Muscle layer of colon (tissue), 2 donors: ENCODE measurements at regions not wholly inside any gene's neighbourhood (a gene's known extent, or its start where the extent isn't known, plus 50 kb on each side); places are given as distances from the start of the nearest gene placed in this dataset.

Experiments used
- H3K27ac ChIP-seq: one replicate; pipeline ENCODE4 v1.7.0; 2013; ENCODE audit warnings: low read depth, mild to moderate bottlenecking, low read length, moderate library complexity
- H3K27me3 ChIP-seq, 2 donors: one replicate each; pipeline ENCODE4 v1.7.0; 2013; ENCODE audit warnings: low read length in 2 of 2, mild to moderate bottlenecking in 2 of 2; ENCODE audit not compliant: insufficient read depth in 2 of 2, control insufficient read depth in 1 of 2
- H3K36me3 ChIP-seq: one replicate; pipeline ENCODE4 v1.7.0; 2013; ENCODE audit warnings: mild to moderate bottlenecking, low read length; ENCODE audit not compliant: insufficient read depth
- H3K4me1 ChIP-seq: one replicate; pipeline ENCODE4 v1.7.0; 2013; ENCODE audit warnings: mild to moderate bottlenecking, low read length; ENCODE audit not compliant: insufficient read depth
- H3K4me3 ChIP-seq, 2 donors: one replicate each; pipeline ENCODE4 v1.7.0; 2013; ENCODE audit warnings: low read length in 2 of 2, low read depth in 1 of 2, mild to moderate bottlenecking in 1 of 2, moderate library complexity in 1 of 2
- H3K9ac ChIP-seq: one replicate; pipeline ENCODE4 v1.7.0; 2013; ENCODE audit warnings: low read length
- H3K9me3 ChIP-seq: one replicate; pipeline ENCODE4 v1.7.0; 2013; ENCODE audit warnings: mild to moderate bottlenecking, low read length
- donor health status: abdominal sarcoma.
- donor health status: Adenocarcinoma of cecum.

DNA sequence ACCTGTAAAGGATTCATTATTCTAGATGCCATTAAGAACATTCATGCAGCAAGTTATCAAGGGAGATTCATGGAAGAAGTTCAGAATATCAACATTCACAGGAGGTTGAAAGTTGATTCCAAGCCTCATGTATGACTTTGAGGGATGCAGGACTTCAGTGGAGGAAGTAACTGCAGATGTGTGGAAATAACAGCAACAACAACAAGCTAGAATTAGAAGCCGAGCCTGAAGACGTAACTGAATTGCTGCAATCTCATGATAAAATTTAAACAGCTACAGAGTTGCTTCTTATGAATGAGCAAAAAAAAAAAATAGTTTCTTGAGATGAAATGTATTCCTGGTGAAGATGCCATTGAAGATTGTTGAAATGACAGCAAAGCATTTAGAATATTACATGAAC is 73.3 kb upstream of the NXT1 start:
- Histone ChIP-seq H3K36me3 (no peaks in the 10 kb centered on the region), H3K9ac (no peak overlapping the region), H3K4me3 (no peak overlapping the region), H3K27ac (no peak overlapping the region), H3K4me1 (no peaks in the 10 kb centered on the region), H3K27me3 (no peaks in the 10 kb centered on the region), H3K9me3 (no peaks in the 10 kb centered on the region)

DNA sequence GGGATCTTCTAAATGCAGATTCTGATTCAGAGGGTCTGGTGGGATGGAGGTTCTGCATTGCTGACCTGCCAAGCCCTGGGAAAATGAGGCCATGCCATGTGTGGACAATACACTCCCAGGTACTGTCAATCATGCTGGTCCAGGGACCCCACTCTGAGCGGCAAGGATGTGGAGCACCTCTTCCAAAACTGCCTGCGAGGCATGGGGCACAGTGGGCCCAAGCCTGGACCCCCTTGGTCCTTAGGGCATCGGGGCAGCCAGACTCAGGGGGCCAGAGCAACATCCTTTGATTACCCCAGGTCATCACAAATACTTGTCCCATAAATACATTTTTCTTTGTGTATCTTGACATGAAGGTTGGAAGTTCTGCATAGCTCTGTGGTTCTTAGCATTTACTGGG is 76.8 kb upstream of the NXT1 start:
- H3K9ac ChIP-seq: no peak overlapping the region
- no peaks in the 10 kb centered on the region for H3K27me3 ChIP-seq
- H3K27ac ChIP-seq: no peak overlapping the region
- no peaks in the 10 kb centered on the region for H3K9me3 ChIP-seq
- H3K4me1 ChIP-seq: no peaks in the 10 kb centered on the region
- H3K36me3 ChIP-seq: no peaks in the 10 kb centered on the region
- H3K4me3 ChIP-seq: no peak overlapping the region

DNA sequence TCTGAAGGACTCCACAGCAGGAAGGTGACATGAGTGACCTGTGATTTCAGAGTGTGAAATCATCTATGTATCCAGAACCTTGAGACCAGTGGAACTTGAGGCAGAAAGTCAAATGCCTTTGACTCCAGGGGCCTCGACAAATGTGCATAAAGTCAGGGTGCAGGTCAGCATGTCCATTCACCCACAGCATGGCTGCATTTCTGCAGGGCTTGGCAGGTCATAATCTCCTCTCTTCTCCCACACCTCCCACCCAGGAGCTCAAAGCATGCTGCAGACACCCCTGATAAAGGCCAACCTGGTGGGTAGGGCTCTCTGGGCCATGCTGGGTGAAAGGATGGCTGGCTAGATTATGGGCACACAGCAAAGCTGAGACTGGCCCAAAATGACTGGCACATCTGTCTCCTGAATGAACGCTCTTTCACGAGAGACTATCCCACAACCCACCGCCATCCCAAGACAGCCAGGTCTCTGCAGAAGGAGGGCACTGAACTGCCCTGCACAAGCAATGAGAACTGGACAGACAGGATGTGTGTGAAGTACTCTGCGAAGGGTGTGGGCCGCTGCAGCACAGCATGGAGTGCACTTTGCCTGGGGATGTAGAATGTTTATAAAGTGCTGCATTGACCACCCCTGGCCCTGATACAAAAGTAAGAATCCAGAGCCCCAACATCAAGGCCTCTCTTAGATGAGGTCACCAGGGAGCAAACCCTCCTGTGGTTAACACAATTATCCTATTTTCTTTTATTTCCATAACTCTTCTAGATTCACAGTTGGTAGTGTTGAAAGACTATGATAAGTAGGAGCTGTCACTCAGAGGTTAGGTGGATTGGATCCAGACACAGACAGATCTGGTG is 78.2 kb upstream of the NXT1 start:
- Histone ChIP-seq H3K27ac (no peak overlapping the region), H3K4me3 (no peak overlapping the region), H3K36me3 (no peaks in the 10 kb centered on the region), H3K27me3 (no peaks in the 10 kb centered on the region), H3K4me1 (no peaks in the 10 kb centered on the region), H3K9me3 (no peaks in the 10 kb centered on the region), H3K9ac (no peak overlapping the region)

DNA sequence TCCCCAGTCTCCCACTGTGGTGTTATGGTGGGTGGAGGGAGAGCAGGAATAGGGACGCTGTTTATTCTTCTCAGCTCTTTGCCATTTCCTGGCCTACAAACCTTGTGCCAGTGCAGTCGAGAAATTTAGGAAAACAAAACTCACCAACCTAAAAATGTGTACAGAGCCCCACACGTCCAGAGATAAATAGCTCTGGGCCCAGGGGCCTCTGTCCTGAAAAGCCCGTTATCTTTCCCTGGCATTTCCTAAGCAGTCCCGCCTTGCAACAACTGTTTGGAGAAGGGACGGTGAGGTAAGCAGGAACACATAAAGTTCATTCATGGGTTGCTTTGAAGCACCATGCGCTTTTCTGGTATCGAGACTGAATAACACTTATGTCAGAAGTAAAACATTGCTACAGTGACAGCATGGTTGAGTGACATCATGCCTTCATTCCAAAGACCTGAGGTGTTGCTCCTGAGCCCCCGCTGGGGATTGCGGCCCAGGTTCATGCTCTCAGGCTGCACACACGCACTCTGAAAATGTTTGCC is 80.1 kb upstream of the NXT1 start:
- no peaks in the 10 kb centered on the region for H3K36me3 ChIP-seq
- no peaks in the 10 kb centered on the region for H3K9me3 ChIP-seq
- H3K4me1 ChIP-seq: no peaks in the 10 kb centered on the region
- H3K27me3 ChIP-seq: no peaks in the 10 kb centered on the region
- H3K27ac ChIP-seq: no peak overlapping the region
- H3K4me3 ChIP-seq: no peak overlapping the region
- no peak overlapping the region for H3K9ac ChIP-seq

DNA sequence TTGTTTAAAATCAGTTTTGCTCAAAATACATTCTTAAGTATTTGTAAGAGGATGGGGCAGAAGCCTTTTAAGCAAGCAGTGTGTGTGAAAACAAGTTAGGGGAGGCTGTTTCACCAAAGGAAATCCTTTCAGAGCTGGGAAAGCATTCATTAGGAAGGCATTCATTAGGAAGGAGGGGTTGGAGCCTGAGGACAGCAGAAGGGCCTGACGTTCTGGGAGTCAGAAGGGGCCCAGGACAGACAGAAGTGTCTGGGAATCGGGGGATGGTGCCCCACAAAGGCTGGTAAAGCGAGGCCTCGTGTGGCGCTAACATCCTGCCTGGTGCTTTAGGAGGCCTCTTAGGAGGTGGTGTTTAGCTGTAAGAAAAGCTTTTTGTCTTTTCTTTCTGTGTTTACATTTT is 80.6 kb upstream of the NXT1 start:
- no peaks in the 10 kb centered on the region for H3K9me3 ChIP-seq
- no peaks in the 10 kb centered on the region for H3K4me1 ChIP-seq
- H3K27ac ChIP-seq: no peak overlapping the region
- no peak overlapping the region for H3K4me3 ChIP-seq
- no peak overlapping the region for H3K9ac ChIP-seq
- H3K36me3 ChIP-seq: no peaks in the 10 kb centered on the region
- no peaks in the 10 kb centered on the region for H3K27me3 ChIP-seq

DNA sequence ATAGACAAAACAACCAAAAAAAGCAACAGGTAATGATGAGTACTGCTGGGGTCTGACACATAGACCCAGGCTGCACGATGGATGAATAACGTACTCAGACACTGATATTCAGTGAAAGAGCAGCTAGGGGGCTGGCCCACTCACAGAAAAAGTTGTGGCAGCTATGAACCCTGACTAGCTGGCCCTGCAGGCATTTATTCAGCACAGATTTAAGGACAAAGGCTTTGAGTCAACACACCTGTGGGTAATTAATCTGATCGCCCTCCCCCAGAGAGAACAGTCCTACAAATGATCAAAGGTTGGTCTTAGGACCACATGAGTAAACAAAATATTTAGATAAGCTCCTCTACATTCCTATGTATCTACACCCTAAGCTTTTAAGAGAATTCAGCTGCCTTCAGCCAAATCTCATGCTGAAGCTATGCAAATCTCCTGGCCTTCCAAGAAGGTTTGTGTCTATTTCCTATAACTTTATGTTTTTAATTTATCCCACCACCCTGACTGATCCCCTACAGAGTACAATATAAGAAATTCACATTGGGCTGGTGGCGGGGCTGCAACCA is 81.7 kb upstream of the NXT1 start:
- Histone ChIP-seq H3K27ac (no peak overlapping the region), H3K36me3 (no peaks in the 10 kb centered on the region), H3K4me1 (no peaks in the 10 kb centered on the region), H3K27me3 (no peaks in the 10 kb centered on the region), H3K9me3 (no peaks in the 10 kb centered on the region), H3K4me3 (no peak overlapping the region), H3K9ac (no peak overlapping the region)

DNA sequence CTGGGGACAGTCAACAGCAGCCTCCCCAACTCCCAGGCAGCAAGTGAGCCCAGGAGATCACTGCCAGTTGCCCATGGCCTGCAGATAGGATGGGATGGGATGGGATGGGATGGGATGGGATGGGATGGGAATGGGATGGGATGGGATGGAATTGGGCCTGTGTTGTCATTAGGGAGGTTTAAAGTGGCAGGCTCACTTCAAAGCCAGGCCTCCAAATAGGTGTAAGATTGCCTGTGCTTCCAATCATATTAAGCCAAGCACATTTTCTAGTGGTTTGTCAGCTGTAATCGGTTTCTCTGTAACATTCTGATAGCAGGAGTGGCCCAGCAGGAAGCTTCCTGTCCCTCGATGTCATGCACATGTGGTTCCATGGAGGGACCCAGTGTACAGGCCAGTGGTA is 82.7 kb upstream of the NXT1 start:
- no peaks in the 10 kb centered on the region for H3K27me3 ChIP-seq
- H3K27ac ChIP-seq: no peak overlapping the region
- no peak overlapping the region for H3K4me3 ChIP-seq
- H3K9me3 ChIP-seq: no peaks in the 10 kb centered on the region
- no peak overlapping the region for H3K9ac ChIP-seq
- no peaks in the 10 kb centered on the region for H3K36me3 ChIP-seq
- H3K4me1 ChIP-seq: no peaks in the 10 kb centered on the region

DNA sequence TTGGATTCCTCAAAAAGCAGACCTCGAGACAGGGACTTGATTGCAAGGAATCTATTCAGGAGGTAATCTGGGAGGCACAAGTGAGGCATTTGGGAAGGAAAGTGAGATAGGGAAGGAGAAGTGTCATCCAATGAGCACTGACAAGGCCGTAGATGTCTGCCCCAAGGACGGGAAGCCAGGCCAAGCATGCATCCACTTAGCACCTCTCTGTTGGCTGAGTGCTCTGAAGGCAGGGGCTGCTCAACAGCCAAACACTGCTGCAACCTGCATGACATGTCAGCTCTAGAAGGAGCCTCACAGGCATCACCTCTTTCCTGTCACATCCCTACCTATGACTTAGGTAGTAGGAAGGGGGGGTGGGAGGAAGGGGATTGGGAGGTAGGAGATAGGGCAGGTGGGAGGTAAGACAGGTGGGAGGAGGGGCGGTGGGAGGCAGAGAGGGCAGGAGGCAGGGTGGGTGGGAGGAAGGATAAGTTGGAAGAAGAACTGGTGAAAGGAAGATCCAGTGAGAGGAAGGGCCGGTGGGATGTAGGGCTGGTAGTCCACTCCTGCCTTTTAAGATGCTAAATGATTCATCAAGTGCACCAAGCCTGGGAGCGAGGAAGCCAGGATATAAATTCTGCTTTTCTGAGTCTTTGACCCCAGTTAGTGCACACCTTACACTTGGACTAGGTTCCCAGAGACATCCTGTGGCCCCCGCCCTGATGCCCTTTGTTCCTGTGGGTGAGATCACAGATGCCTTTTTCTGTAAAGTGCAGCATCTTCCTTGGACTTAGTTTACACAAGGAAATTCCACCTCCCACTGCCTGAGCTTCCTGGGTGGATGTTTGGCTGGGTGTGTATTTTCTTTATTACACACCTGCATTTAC is 83.8 kb upstream of the NXT1 start:
- no peak overlapping the region for H3K9ac ChIP-seq

DNA sequence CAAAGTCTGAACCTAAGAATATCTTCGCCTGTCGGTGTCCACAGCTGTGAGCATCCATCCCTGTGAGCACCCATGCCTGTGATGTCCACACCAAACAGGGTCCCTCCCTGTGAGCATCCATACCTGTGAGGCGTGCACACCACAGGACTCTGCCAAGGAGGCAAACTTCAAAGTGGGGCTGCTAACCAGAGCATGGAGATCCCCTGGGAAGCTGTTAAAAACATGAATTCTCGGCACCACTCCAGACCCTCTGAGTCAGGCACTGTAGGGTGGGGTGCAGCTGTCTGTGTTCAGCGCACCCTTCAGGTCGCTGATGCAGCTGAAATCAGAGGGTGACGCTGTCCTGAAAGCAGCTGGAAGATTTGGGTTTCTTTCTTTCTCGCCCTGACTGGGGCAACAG is 85.4 kb upstream of the NXT1 start:
- Histone ChIP-seq H3K27me3 (no peaks in the 10 kb centered on the region), H3K9ac (no peak overlapping the region), H3K9me3 (no peaks in the 10 kb centered on the region), H3K27ac (no peak overlapping the region), H3K4me3 (no peak overlapping the region), H3K36me3 (no peaks in the 10 kb centered on the region), H3K4me1 (no peaks in the 10 kb centered on the region)

More for the DNA sequence above, 83.8 kb upstream of the NXT1 start:
- H3K4me1 ChIP-seq: no peaks in the 10 kb centered on the region
- no peak overlapping the region for H3K27ac ChIP-seq
- H3K36me3 ChIP-seq: no peaks in the 10 kb centered on the region
- H3K27me3 ChIP-seq: no peaks in the 10 kb centered on the region
- H3K9me3 ChIP-seq: no peaks in the 10 kb centered on the region
- no peak overlapping the region for H3K4me3 ChIP-seq

DNA sequence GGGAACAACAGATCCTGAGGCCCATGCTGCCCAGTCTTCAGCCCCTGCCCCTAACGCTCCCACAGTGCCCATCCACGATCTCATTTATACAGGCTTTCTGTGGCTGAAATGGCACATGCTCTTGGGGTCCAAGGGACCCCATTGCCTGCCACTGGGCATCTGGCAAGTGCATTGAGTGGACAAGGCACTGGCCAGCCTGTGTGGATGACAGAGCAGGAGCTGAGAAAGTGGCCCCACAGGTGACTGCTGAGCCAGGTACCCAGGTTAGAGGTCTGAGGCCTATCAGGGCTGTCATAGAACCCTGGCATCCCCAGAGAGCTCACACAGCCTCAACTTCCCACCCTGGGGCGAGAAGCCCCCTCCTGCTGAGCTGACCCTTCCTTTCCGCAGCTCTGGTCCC is 86.0 kb upstream of the NXT1 start:
- no peaks in the 10 kb centered on the region for H3K36me3 ChIP-seq
- no peaks in the 10 kb centered on the region for H3K27me3 ChIP-seq
- no peak overlapping the region for H3K9ac ChIP-seq
- H3K9me3 ChIP-seq: no peaks in the 10 kb centered on the region
- no peak overlapping the region for H3K4me3 ChIP-seq
- H3K4me1 ChIP-seq: no peaks in the 10 kb centered on the region
- no peak overlapping the region for H3K27ac ChIP-seq

DNA sequence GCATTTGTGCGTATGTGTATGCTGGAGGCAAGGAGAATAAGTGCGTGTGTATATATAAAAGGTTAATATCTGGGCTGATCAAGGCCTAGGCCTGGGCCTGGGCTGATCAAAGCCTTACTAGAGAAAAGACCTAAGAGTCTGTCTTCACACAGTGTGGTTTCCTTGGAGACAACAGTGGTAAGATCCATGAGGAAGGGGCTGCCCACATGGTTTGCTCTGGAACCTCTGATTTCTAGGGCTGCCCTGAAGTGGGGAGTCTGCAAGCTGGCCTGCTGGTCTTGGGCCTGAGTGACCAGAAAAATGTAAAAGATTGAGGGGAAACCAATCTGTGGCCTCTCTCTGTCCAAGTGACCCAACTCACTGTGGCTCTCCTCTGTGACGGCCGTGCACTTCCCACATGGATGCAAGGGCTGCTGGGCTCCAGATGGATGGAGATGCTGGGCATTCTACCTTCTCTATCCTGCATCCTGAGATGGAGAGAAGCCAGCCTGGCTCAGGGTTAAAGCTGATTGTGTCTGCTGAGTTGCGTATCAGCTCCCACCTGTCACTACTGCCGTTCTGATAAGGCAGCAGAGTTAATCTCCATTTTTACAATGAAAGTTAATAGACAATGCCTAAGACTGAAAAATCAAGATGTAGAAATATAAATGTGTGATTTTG is 90.3 kb upstream of the NXT1 start:
- no peak overlapping the region for H3K9ac ChIP-seq
- no peaks in the 10 kb centered on the region for H3K36me3 ChIP-seq
- H3K27me3 ChIP-seq: no peaks in the 10 kb centered on the region
- H3K4me1 ChIP-seq: no peaks in the 10 kb centered on the region
- H3K9me3 ChIP-seq: no peaks in the 10 kb centered on the region
- H3K27ac ChIP-seq: no peak overlapping the region
- no peak overlapping the region for H3K4me3 ChIP-seq
